Bone marrow (tissue), 2 donors: ENCODE measurements at regions not wholly inside any gene's neighbourhood (a gene's known extent, or its start where the extent isn't known, plus 50 kb on each side); places are given as distances from the start of the nearest gene placed in this dataset.

Experiments used
- DNase-seq, 2 donors: peaks; one replicate each; lab custom pipeline; 2025; lab: John Stamatoyannopoulos, UW

DNA sequence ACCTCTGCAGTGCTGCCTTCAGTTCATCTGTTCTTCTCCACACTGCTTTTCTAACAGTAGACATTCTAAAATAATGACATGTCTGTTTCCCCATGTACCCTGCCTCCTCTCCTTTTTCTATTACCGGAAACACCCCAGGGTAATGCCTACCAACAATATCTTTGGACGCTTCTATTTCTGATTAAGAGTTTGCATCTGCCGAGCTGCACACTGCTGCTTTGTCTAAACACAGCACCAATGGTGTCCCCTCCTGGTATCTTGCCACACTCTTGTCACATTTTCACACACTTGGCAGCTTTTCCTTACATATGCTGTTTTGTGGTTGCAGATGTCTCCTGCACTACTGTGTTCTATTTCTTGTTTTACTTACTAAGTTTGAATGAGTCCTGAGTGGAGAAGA, 288.8 kb downstream of the GRIA2 start:
- DNase-seq = no peak

- DNase-seq = no peak
Measured at GRCh38 chr4:157502656-157503055, 282.1 kb downstream of the GRIA2 start.

GRCh38 chr4:157459785-157460184, 239.3 kb downstream of the GRIA2 start:
- no peak for DNase-seq

DNA sequence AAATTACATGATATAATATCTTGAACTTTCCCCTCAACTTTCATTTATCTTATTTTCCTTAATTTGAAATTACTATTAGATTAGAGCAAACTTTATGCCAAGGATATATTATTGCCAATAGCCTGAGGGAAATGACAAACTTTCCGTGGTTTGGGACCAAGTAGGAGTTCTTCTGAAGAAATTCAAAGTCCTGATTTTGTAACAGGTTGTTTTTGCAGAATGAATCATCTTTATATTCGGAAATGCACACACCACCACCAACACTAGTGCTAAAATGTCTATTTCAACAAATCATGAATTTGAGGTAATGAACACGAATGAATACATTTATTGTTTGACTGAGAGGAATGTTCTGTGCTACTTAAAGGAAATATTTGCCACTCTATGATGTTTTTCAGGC, 226.7 kb downstream of the GRIA2 start:
- DNase-seq = no peak

- DNase-seq = no peak
Measured at GRCh38 chr4:157444014-157444413, 223.5 kb downstream of the GRIA2 start.

DNA sequence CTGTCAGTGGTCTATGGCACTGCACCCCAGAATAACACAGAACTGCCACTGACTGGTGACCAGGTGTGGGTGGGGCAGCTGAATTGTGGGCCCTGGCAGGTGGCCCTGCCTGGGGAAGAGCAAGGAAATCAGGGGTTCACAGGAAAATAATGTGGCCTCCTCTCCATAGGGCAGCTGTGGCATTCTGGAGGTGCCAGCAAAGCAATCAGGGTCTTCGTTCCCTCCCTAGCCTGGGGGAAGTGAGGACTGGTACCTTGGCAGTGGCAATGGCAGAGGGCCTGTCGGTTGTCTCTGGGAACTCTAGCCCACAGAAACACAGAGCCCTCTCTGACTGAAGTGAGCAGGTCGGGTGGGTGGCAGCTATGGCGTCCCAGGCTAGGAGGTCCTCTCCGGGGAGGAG, 223.0 kb downstream of the GRIA2 start:
- DNase-seq = no peak

GRCh38 chr4:157425897-157426296, 205.4 kb downstream of the GRIA2 start:
- DNase-seq = no peak

- no peak for DNase-seq
Measured at GRCh38 chr4:157423526-157424020, 203.0 kb downstream of the GRIA2 start.

DNA sequence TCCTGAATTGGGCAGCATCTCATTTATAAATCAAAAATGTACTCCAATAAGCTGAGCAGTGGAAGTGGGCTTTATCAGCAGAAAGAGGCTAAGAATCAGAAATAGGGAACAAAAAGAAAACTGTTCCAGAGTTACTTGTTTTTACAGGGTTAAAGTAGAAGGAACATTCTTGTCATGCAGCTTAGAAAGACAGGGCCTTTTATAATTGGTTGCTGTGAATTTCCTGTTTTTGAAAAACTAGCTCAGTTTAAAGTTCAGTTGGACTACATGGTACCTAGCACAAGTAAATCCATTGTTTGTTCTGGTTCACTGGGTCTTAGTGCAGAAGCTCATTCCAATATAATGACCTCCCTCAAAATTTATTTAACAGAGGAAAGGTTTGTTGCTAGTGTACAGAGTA, 200.8 kb downstream of the GRIA2 start:
- no peak for DNase-seq
